Suprapubic skin (tissue), 3 donors: ENCODE measurements at regions not wholly inside any gene's neighbourhood (a gene's known extent, or its start where the extent isn't known, plus 50 kb on each side); places are given as distances from the start of the nearest gene placed in this dataset.

Experiments
- EP300 ChIP-seq: sonication (generic); formaldehyde crosslinking; IDR thresholded peaks from one replicate; pipeline ENCODE4 v1.6.1; 2017; ENCODE audit warnings: antibody characterized with exemption
- POLR2A ChIP-seq, 2 donors: fragments of 450-650 bp; IDR thresholded peaks; one replicate each; pipeline ENCODE4 v1.6.1; 2017; ENCODE audit warnings: antibody characterized with exemption in 2 of 2, mild to moderate bottlenecking in 2 of 2, moderate library complexity in 2 of 2
- TF ChIP-seq, protein P1 (sequence below), 2 donors: fragments of 200-600 bp in 1 of 2; fragments of 450-650 bp in 1 of 2; sonication (generic) in 1 of 2; IDR thresholded peaks; one replicate each; pipeline ENCODE4 v1.5.1; 2016 to 2019; ENCODE audit warnings: antibody characterized with exemption in 2 of 2, mild to moderate bottlenecking in 1 of 2, moderate library complexity in 1 of 2

DNA sequence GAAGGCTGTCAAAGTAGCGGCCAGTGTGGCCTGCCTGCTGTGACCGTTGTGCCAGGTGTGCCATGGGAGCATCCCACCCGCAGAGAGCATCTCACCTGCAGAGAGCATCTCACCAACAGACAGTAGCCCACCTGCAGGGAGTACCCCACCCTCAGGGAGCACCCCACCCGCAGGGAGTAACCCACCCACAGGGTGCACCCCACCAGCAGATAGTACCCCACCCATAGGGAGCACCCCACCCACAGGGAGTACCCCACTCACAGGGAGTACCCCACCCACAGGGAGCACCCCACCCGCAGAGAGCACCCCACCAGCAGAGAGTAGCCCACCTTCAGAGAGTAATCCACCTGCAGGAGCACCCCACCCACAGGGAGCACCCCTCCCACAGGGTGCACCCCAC, 476.5 kb downstream of the TCERG1L start:
- TF ChIP-seq EP300 (no peak), POLR2A (IDR thresholded peaks at IDR 0.05) (no peak)
- TF ChIP-seq, protein P1, sequence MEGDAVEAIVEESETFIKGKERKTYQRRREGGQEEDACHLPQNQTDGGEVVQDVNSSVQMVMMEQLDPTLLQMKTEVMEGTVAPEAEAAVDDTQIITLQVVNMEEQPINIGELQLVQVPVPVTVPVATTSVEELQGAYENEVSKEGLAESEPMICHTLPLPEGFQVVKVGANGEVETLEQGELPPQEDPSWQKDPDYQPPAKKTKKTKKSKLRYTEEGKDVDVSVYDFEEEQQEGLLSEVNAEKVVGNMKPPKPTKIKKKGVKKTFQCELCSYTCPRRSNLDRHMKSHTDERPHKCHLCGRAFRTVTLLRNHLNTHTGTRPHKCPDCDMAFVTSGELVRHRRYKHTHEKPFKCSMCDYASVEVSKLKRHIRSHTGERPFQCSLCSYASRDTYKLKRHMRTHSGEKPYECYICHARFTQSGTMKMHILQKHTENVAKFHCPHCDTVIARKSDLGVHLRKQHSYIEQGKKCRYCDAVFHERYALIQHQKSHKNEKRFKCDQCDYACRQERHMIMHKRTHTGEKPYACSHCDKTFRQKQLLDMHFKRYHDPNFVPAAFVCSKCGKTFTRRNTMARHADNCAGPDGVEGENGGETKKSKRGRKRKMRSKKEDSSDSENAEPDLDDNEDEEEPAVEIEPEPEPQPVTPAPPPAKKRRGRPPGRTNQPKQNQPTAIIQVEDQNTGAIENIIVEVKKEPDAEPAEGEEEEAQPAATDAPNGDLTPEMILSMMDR (IDR thresholded peaks at IDR 0.05), result no peak
